ENCODE measurements at regions not wholly inside any gene's neighbourhood (a gene's known extent, or its start where the extent isn't known, plus 50 kb on each side); places are given as distances from the start of the nearest gene placed in this dataset.

DNA sequence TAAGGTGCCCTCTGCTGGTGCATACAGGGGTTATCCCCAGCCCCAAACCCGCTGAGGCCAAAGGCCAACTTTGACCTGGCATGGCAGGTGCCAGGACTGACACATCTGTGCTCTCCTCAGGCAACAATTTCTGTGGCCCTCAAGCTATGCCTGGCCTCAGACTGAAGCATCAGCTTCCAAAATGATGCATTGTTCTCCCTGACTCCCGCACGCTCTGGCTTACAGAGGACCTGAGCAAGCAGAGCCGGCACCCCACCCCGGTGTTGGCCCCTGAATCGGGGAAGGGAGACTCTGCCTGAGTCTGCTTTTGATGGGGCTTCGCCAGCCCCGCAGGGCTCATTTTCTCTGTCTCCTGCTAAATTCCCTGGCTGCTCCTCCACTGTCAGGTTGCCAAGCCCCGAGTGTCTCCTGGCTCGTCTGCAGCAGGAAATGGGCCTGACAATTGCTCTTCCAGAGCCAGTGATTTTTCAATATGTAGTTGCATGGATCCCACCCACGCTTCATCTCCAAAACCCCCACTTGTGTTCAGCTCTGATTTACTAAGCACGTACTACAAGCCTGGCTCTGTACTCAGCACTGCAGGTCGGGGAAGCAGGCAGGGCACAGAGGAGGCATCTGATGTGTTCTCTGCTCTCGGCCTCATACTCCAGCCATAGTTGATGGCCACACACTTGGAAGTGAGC is 126.1 kb downstream of the SLC38A6 start:
- H3K9me3 ChIP-seq, result no peaks in the 10 kb centered on the region
- H3K36me3 ChIP-seq, result no peaks in the 10 kb centered on the region
- no peak overlapping the region for H3K4me3 ChIP-seq
- H3K4me1 ChIP-seq, result peaks cover 0 to 12% (median 0%) of the 10 kb centered on the region in 4 donors
- no peak for DNase-seq
- no peak overlapping the region for H3K27ac ChIP-seq
- no peaks in the 10 kb centered on the region for H3K27me3 ChIP-seq
- TF ChIP-seq, protein P1, sequence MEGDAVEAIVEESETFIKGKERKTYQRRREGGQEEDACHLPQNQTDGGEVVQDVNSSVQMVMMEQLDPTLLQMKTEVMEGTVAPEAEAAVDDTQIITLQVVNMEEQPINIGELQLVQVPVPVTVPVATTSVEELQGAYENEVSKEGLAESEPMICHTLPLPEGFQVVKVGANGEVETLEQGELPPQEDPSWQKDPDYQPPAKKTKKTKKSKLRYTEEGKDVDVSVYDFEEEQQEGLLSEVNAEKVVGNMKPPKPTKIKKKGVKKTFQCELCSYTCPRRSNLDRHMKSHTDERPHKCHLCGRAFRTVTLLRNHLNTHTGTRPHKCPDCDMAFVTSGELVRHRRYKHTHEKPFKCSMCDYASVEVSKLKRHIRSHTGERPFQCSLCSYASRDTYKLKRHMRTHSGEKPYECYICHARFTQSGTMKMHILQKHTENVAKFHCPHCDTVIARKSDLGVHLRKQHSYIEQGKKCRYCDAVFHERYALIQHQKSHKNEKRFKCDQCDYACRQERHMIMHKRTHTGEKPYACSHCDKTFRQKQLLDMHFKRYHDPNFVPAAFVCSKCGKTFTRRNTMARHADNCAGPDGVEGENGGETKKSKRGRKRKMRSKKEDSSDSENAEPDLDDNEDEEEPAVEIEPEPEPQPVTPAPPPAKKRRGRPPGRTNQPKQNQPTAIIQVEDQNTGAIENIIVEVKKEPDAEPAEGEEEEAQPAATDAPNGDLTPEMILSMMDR (IDR thresholded peaks at IDR 0.05), result no peak
- no peak for TF ChIP-seq POLR2A (IDR thresholded peaks at IDR 0.05)

DNA sequence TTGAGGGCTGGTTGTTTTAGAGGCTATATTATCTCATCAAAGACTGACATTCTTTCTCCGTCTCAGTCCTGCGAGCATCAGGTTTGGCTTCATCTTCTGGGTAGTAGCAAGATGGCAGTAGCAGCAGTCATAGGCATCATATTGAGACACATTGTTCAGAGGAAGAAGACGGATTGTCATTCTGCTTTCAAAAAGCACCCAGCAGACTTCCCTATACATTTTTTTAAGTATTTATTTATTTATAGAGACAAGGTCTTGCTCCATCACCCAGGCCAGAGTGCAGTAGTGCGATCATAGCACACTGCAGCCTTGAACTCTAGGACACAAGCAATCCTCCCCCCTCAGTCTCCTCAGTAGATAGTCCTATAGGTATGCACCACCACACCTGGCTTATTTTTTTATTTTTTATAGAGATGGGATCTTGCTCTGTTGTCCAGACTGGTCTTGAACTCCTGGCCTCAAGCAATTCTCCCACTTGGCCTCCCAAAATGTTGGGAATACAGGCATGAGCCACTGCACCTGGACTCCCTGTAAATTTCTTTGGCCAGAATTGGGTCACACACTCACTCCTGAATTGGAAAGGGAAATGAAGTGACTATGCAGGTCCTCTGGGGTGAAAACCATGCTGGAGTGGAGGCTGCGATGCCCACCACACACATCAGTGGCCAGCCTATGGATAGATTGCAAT is 125.4 kb downstream of the SLC38A6 start:
- Histone ChIP-seq H3K4me1 (peaks cover 0 to 12% (median 0%) of the 10 kb centered on the region in 4 donors), H3K4me3 (no peak overlapping the region), H3K36me3 (no peaks in the 10 kb centered on the region), H3K27me3 (no peaks in the 10 kb centered on the region), H3K27ac (no peak overlapping the region), H3K9me3 (no peaks in the 10 kb centered on the region)
- TF ChIP-seq, protein P1 (IDR thresholded peaks at IDR 0.05), result no peak
- TF ChIP-seq POLR2A (IDR thresholded peaks at IDR 0.05), result no peak
- DNase-seq, result no peak

DNA sequence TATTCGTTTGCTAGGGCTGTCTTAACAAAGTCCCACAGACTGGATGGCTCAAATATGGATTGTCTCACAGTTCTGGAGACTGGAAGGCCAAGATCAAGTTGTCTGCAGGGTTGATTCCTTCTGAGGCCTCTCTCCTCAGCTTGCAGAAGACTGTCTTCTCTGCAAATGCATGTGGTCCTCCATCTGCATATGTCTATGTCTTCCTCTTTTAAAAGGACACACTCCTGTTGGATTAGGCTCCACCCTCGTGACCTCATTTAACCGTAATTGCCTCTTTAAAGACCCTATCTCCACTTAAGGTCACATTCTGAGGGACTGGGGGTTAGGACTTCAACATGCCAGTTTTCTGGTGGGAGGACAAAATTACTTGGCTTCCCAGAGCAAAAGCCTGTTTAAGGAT is 123.3 kb downstream of the SLC38A6 start:
- peaks cover 0 to 12% (median 0%) of the 10 kb centered on the region in 4 donors for H3K4me1 ChIP-seq
- H3K27ac ChIP-seq, result peak overlapping the region in 1 of 4 donors; percentile 35
- no peak overlapping the region for H3K4me3 ChIP-seq
- H3K27me3 ChIP-seq, result no peaks in the 10 kb centered on the region
- no peak for DNase-seq
- no peaks in the 10 kb centered on the region for H3K36me3 ChIP-seq
- TF ChIP-seq, protein P1 (IDR thresholded peaks at IDR 0.05), result no peak
- no peak for TF ChIP-seq POLR2A (IDR thresholded peaks at IDR 0.05)
- H3K9me3 ChIP-seq, result no peaks in the 10 kb centered on the region

DNA sequence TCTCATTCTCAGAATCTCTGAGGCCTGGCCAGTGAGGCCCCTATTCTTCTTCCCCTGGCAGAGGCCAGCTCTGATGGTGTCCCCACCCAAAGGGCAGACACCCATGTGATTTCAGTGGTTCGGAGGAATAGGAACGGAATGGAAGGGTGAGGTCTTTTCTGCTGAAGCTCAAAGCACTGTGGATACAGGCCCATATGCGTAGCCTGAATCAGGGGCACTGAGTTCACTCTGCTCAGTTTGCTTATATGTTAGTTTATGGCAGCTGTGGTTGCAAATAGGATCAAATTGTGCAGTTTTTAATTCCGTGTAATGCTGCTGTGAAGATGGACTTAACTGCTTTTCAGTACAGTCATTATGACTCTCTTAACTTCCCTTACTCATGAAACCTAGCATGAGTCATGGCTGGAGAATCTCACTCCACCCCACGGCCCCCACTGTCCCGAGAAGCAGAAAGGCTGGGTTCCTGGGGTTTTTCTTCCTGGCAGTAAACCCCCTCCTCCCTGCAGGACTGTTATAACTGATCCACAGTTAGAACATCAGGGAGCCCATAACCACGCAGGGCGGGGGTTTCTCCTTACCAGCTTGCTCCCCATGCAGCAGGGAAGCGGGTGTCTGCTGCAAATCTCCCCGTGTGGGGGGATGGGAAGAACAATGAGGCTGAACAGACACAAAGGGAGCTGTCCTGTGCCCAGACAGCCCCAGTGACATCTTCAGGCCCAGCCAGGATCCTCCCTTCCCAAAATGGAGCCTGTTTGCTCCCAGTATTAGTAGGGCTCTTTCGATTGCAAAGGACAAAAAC is 122.7 kb downstream of the SLC38A6 start:
- peaks cover 0 to 12% (median 0%) of the 10 kb centered on the region in 4 donors for H3K4me1 ChIP-seq
- no peaks in the 10 kb centered on the region for H3K9me3 ChIP-seq
- no peaks in the 10 kb centered on the region for H3K27me3 ChIP-seq
- H3K36me3 ChIP-seq, result no peaks in the 10 kb centered on the region
- no peak for DNase-seq
- TF ChIP-seq, protein P1 (IDR thresholded peaks at IDR 0.05), result no peak
- TF ChIP-seq POLR2A (IDR thresholded peaks at IDR 0.05), result no peak
- H3K4me3 ChIP-seq, result no peak overlapping the region
- H3K27ac ChIP-seq, result peak overlapping the region in 2 of 4 donors; percentile 35 to 43

DNA sequence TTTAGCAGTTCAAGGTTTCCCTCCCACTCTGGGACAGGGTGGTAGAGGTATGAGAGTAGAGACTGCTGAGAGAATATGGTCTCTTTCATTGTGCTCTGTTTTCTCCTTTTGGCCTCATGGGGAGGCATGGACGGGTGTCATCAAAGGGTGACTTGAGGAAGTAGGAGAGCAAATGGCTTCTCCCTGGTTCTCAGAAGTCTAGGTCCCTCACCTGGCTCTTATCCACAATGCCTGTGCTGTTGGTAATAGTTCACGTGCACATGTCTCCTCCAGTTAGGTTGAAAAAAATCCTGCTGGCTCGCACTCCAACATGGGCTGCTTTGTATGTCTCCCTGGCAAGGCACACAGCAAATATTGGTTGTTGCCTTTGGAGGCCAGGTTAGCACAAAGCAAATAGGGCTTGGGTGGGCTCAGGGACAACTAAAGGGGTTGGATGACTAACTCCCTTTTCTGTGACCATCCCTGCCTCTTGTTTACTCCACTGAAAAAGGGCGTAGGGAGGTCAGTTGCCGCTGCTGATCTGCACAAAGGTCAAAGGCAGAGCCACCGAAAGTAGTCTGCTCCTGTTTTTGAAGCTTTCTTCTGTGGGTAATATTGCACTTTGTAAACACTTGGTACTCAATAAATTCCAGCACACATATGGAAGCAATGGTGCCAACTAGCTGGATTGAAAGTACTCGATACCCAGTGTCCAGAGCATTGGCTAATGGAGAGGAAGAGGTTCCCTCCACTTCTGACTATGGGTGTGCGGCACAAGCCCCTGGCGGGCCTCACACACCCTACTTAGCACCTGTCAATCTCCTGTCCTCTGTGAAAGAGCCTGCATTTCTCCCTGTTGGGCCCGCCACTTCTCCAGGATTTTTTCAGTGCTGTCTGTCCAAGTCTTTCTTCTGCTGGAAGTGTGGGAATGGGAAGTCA is 121.8 kb downstream of the SLC38A6 start:
- no peak for DNase-seq

More for the DNA sequence above, 121.8 kb downstream of the SLC38A6 start:
- H3K36me3 ChIP-seq, result no peaks in the 10 kb centered on the region
- peaks cover 0 to 12% (median 0%) of the 10 kb centered on the region in 4 donors for H3K4me1 ChIP-seq
- TF ChIP-seq POLR2A (IDR thresholded peaks at IDR 0.05), result no peak
- TF ChIP-seq, protein P1 (IDR thresholded peaks at IDR 0.05), result no peak
- H3K9me3 ChIP-seq, result no peaks in the 10 kb centered on the region
- no peaks in the 10 kb centered on the region for H3K27me3 ChIP-seq
- no peak overlapping the region for H3K4me3 ChIP-seq
- H3K27ac ChIP-seq, result peak overlapping the region in 1 of 4 donors; percentile 43
